GM18873 (cell line): ENCODE measurements at regions not wholly inside any gene's neighbourhood (a gene's known extent, or its start where the extent isn't known, plus 50 kb on each side); places are given as distances from the start of the nearest gene placed in this dataset.

Source experiments
- ATAC-seq: cut with Tn5 transposase; IDR thresholded peaks from one replicate; pipeline ENCODE4 v1.9.1; 2021; ENCODE audit warnings: mild to moderate bottlenecking, moderate library complexity, moderate number of reproducible peaks; ENCODE audit not compliant: unreplicated experiment, low FRiP score

- no peak for ATAC-seq
Observed at GRCh38 chr9:109726119-109726518, 53.9 kb upstream of the PALM2AKAP2 start.

- no peak for ATAC-seq
Observed at GRCh38 chr9:109728686-109729300, 51.2 kb upstream of the PALM2AKAP2 start.

- no peak for ATAC-seq
Observed at GRCh38 chr9:109729513-109729912, 50.5 kb upstream of the PALM2AKAP2 start.
